ENCODE measurements at regions not wholly inside any gene's neighbourhood (a gene's known extent, or its start where the extent isn't known, plus 50 kb on each side); places are given as distances from the start of the nearest gene placed in this dataset.

DNA sequence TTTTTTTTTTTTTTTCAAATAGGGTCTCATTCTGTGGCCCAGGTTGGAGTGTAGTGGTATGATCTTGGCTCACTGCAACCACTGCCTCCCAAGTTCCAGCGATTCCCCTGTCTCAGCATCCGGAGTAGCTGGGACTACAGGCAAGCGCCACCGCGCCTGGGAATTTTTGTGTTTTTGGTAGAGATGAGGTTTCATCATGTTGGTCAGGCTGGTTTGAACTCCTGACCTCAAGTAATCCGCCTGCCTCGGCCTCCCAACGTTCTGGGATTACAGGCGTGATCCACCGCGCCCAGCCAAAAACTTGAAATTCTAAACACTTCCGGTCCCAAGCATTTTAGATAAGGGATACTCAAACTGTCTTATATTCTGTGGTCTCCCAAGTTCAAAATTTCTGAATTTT lies 718.9 kb upstream of the MEF2C start:
- H3K9me3 ChIP-seq (ENCODE audit: control insufficient read depth, low read length): no peaks in the 10 kb centered on the region
- no peaks in the 10 kb centered on the region for H3K36me3 ChIP-seq (ENCODE audit: control insufficient read depth, insufficient read depth, low read length)
- no peaks in the 10 kb centered on the region for H3K27me3 ChIP-seq (ENCODE audit: control insufficient read depth, insufficient read depth, low read length)
- H3K4me3 ChIP-seq (ENCODE audit: low read depth, low read length): no peak overlapping the region
- no peaks in the 10 kb centered on the region for H3K79me2 ChIP-seq
- TF ChIP-seq, protein P1, sequence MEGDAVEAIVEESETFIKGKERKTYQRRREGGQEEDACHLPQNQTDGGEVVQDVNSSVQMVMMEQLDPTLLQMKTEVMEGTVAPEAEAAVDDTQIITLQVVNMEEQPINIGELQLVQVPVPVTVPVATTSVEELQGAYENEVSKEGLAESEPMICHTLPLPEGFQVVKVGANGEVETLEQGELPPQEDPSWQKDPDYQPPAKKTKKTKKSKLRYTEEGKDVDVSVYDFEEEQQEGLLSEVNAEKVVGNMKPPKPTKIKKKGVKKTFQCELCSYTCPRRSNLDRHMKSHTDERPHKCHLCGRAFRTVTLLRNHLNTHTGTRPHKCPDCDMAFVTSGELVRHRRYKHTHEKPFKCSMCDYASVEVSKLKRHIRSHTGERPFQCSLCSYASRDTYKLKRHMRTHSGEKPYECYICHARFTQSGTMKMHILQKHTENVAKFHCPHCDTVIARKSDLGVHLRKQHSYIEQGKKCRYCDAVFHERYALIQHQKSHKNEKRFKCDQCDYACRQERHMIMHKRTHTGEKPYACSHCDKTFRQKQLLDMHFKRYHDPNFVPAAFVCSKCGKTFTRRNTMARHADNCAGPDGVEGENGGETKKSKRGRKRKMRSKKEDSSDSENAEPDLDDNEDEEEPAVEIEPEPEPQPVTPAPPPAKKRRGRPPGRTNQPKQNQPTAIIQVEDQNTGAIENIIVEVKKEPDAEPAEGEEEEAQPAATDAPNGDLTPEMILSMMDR (IDR thresholded peaks at IDR 0.05): no peak
- no peak overlapping the region for H3K4me2 ChIP-seq (ENCODE audit: low read length)
- H2AFZ ChIP-seq: no peak overlapping the region
- H3K27ac ChIP-seq: no peak overlapping the region
- H3K4me1 ChIP-seq: no peaks in the 10 kb centered on the region
- no peak overlapping the region for H3K9ac ChIP-seq

DNA sequence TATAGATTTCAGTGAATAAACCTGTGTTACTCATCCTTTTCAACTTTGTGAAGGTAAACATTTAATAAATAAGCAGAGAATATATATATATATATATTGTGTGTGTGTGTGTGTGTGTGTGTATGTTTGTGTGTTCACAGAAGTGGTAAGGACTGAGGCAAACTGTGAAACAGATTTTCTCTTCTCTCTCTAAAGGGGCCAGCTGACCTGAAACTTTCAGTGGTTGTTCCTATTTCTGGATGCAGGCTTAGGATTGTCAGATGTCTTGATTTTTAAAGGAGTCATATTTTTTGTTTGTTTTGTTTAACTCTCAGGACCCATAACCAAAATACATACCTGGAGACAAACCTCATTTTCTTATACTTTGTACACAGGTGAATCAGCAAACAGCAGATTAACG lies 714.9 kb upstream of the MEF2C start:
- TF ChIP-seq, protein P1 (IDR thresholded peaks at IDR 0.05): no peak
- Histone ChIP-seq H3K9me3 (ENCODE audit: control insufficient read depth, low read length) (no peaks in the 10 kb centered on the region), H3K4me2 (ENCODE audit: low read length) (no peak overlapping the region), H3K36me3 (ENCODE audit: control insufficient read depth, insufficient read depth, low read length) (no peaks in the 10 kb centered on the region), H3K27me3 (ENCODE audit: control insufficient read depth, insufficient read depth, low read length) (no peaks in the 10 kb centered on the region), H3K79me2 (no peaks in the 10 kb centered on the region), H3K27ac (no peak overlapping the region), H3K4me3 (ENCODE audit: low read depth, low read length) (no peak overlapping the region), H2AFZ (no peak overlapping the region), H3K9ac (no peak overlapping the region), H3K4me1 (no peaks in the 10 kb centered on the region)

DNA sequence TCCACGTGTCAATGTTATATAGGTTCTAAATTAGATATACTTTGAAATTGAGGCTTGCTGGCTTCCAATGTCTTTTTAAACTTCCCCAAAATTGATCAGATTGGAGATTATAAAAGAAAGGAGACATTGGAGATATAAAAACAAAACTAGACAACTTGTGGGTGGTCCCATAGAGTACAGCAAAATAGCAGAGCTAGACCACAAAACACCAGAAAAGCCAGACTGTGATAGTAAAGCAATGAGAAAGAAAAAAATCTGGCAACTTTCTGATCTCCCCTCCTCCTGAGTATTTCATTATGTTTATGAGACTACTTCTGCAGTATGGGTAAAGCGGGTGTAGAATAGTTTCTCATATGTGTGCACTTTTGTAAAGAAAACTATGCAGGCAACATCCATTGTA lies 713.8 kb upstream of the MEF2C start:
- Histone ChIP-seq H3K9ac (no peak overlapping the region), H3K27ac (no peak overlapping the region), H3K9me3 (ENCODE audit: control insufficient read depth, low read length) (no peaks in the 10 kb centered on the region), H2AFZ (no peak overlapping the region), H3K27me3 (ENCODE audit: control insufficient read depth, insufficient read depth, low read length) (no peaks in the 10 kb centered on the region), H3K4me1 (no peaks in the 10 kb centered on the region), H3K79me2 (no peaks in the 10 kb centered on the region), H3K4me2 (ENCODE audit: low read length) (no peak overlapping the region), H3K4me3 (ENCODE audit: low read depth, low read length) (no peak overlapping the region), H3K36me3 (ENCODE audit: control insufficient read depth, insufficient read depth, low read length) (no peaks in the 10 kb centered on the region)
- TF ChIP-seq, protein P1 (IDR thresholded peaks at IDR 0.05): no peak

DNA sequence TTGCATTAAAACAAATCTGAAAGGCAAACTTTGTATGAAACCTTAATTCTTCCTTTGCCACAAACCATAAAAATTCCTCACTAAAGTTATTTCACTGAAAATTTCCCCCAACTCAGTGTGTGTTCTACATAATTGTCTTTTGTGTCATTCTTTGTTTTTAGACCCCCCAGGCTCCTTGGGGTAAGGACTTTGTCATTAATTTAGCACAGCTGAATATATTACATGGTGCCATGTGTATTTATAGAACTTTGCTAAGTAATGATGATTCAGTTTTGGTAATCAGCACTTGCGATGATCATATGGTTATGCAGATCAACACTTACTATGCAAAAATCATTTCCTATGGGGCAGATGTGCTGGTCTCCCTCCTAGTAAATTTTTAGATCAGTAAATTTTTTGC lies 712.1 kb upstream of the MEF2C start:
- Histone ChIP-seq H3K36me3 (ENCODE audit: control insufficient read depth, insufficient read depth, low read length) (no peaks in the 10 kb centered on the region), H3K9me3 (ENCODE audit: control insufficient read depth, low read length) (no peaks in the 10 kb centered on the region), H3K79me2 (no peaks in the 10 kb centered on the region), H3K27ac (no peak overlapping the region), H3K27me3 (ENCODE audit: control insufficient read depth, insufficient read depth, low read length) (no peaks in the 10 kb centered on the region), H3K4me1 (no peaks in the 10 kb centered on the region), H3K4me3 (ENCODE audit: low read depth, low read length) (no peak overlapping the region), H3K9ac (no peak overlapping the region), H2AFZ (no peak overlapping the region), H3K4me2 (ENCODE audit: low read length) (no peak overlapping the region)
- TF ChIP-seq, protein P1 (IDR thresholded peaks at IDR 0.05): no peak

DNA sequence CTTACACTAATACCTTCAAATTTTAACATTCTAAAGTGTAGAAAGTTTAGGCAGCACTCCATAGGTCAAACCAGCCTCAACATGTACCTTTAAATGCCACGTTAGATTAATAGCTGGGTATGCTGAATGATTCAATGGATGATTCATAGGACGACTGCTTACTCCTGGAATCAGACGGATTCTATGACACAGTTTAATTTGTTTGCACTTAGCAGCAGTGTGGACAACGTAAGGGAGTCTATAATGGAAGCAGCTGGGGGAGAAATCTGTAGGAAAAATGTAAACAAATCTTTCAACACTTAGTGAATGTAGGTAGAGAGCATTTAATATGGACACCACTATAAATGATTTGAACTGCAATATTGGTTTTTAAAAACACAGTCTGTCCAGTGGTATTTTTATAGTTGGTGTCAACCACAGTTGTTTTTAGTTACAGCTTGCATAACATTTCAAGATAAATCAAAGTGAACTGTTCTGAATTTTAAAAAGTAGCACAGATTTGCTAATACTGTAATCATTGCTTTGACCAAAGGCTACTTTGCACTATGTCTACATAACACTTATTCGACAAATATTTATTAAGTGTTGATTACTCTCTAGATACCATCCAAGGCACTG lies 701.5 kb upstream of the MEF2C start:
- Histone ChIP-seq H3K4me3 (ENCODE audit: low read depth, low read length) (no peak overlapping the region), H3K27ac (no peak overlapping the region), H3K27me3 (ENCODE audit: control insufficient read depth, insufficient read depth, low read length) (no peaks in the 10 kb centered on the region), H3K36me3 (ENCODE audit: control insufficient read depth, insufficient read depth, low read length) (no peaks in the 10 kb centered on the region), H2AFZ (no peak overlapping the region), H3K4me2 (ENCODE audit: low read length) (no peak overlapping the region), H3K9ac (no peak overlapping the region), H3K9me3 (ENCODE audit: control insufficient read depth, low read length) (no peaks in the 10 kb centered on the region), H3K4me1 (no peaks in the 10 kb centered on the region), H3K79me2 (no peaks in the 10 kb centered on the region)
- TF ChIP-seq, protein P1 (IDR thresholded peaks at IDR 0.05): no peak

Measured in parathyroid adenoma (tissue), 2 donors.